Natural killer cell (primary cell): ENCODE measurements at regions not wholly inside any gene's neighbourhood (a gene's known extent, or its start where the extent isn't known, plus 50 kb on each side); places are given as distances from the start of the nearest gene placed in this dataset.

ENCODE experiments used
- ATAC-seq, 3 donors: fragments of 150-1000 bp in 2 of 3; fragments of 200-7000 bp in 1 of 3; cut with Tn5 transposase; 1 replicate in 1 of 3; 2 replicates in 2 of 3; pipeline ENCODE4 v1.10.0; 2021; ENCODE audit warnings: mild to moderate bottlenecking in 2 of 3, moderate library complexity in 2 of 3
- DNase-seq, 2 donors: peaks; one replicate each; pipeline versions ENCODE4 v3.0.0 to v3.0.0-alpha.2; 2013 to 2021; ENCODE audit warnings: mixed read lengths in 1 of 2
- H3K27ac ChIP-seq: one replicate; pipeline ENCODE4 v1.5.1; 2013; ENCODE audit warnings: mild to moderate bottlenecking, low read length
- H3K27me3 ChIP-seq: one replicate; pipeline ENCODE4 v1.6.1; 2013; ENCODE audit warnings: low read length; ENCODE audit not compliant: control insufficient read depth, insufficient read depth
- H3K36me3 ChIP-seq: one replicate; pipeline ENCODE4 v1.6.1; 2013; ENCODE audit warnings: low read length; ENCODE audit not compliant: control insufficient read depth, insufficient read depth
- H3K4me1 ChIP-seq: one replicate; pipeline ENCODE4 v1.6.1; 2013; ENCODE audit warnings: low read length; ENCODE audit not compliant: control insufficient read depth, insufficient read depth
- H3K4me3 ChIP-seq: one replicate; pipeline ENCODE4 v1.5.1; 2013; ENCODE audit warnings: low read length
- H3K9me3 ChIP-seq: one replicate; pipeline ENCODE4 v1.6.1; 2013; ENCODE audit warnings: low read length; ENCODE audit not compliant: control insufficient read depth, insufficient read depth
- H3K27ac Mint-ChIP-seq, 2 donors: one replicate each; pipeline ENCODE4 v1.8.0; 2022; ENCODE audit warnings: mild to moderate bottlenecking in 2 of 2, mixed read lengths in 2 of 2, moderate library complexity in 1 of 2
- H3K27me3 Mint-ChIP-seq, 2 donors: one replicate each; pipeline ENCODE4 v1.8.0; 2022; ENCODE audit warnings: low read depth in 2 of 2, mixed read lengths in 2 of 2
- H3K36me3 Mint-ChIP-seq: one replicate; pipeline ENCODE4 v1.8.0; 2022; ENCODE audit warnings: mixed read lengths
- H3K4me1 Mint-ChIP-seq, 2 donors: one replicate each; pipeline ENCODE4 v1.8.0; 2022; ENCODE audit warnings: mixed read lengths in 2 of 2
- H3K4me3 Mint-ChIP-seq: one replicate; pipeline ENCODE4 v1.8.0; 2022; ENCODE audit warnings: mild to moderate bottlenecking, moderate library complexity, mixed read lengths
- H3K9me3 Mint-ChIP-seq, 2 donors: one replicate each; pipeline ENCODE4 v1.8.0; 2022; ENCODE audit warnings: mixed read lengths in 2 of 2
- CTCF ChIP-seq: fragments of 200-600 bp; IDR thresholded peaks from one replicate; pipeline ENCODE4 v1.8.0; 2022; ENCODE audit warnings: antibody characterized with exemption
- WGBS: methylation state at CpG from one replicate; pipeline ENCODE4 v1.1.7; 2013; ENCODE audit warnings: missing lambda C conversion rate; ENCODE audit not compliant: insufficient coverage; 5-methylcytosine and 5-hydroxymethylcytosine counted together
- intact Hi-C: fragments of 100-400 bp; cut with micrococcal nuclease; formaldehyde crosslinking; loops from one replicate; pipeline ENCODE4 v1.14.2; 2022

GRCh38 chr2:12127638-12128037 lies 381.2 kb downstream of the LPIN1 start:
- Mint-ChIP-seq H3K27me3 (no peaks in the 10 kb centered on the region), H3K4me1 (peaks cover 0 to 14% of the 10 kb centered on the region in 2 donors), H3K9me3 (no peaks in the 10 kb centered on the region), H3K36me3 (no peaks in the 10 kb centered on the region), H3K4me3 (peak overlapping the region; percentile 38), H3K27ac (peak overlapping the region; percentile 14 to 68)
- DNase-seq (peak in 1 of 2 donors; percentile 55), ATAC-seq (peak; percentile 69 to 88 (median 85))
- H3K27me3 ChIP-seq: no peaks in the 10 kb centered on the region
- H3K36me3 ChIP-seq: no peaks in the 10 kb centered on the region
- 0% methylated on average over 2 of the region's 2 CpGs for WGBS
- H3K4me1 ChIP-seq: peaks cover 16% of the 10 kb centered on the region
- no peak overlapping the region for H3K4me3 ChIP-seq
- intact Hi-C loops: no loop called here
- TF ChIP-seq CTCF: no peak
- peak overlapping the region; percentile 66 for H3K27ac ChIP-seq
- H3K9me3 ChIP-seq: peaks cover 5% of the 10 kb centered on the region

DNA sequence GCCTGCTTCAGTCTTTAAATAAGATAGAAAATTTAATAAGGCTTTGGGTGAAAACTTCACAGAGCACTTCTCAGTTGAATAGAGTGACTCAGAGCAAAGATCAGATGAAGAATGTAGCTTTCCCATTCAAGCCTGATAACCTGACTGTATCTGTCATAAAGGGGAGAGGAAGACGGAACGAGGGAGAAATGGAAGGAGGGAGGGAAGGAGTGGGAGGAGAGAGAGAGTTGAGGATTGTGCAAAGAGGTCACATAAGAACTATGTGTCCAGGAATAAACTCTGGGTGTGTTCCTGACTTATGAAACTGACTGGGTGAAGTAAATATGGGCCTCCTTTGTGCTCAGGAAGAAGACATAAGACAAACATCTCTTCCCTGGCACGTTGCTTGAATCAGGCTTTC lies 385.5 kb downstream of the LPIN1 start:
- no peaks in the 10 kb centered on the region for H3K36me3 ChIP-seq
- H3K27ac ChIP-seq: no peak overlapping the region
- intact Hi-C loops: no loop called here
- Mint-ChIP-seq H3K9me3 (no peaks in the 10 kb centered on the region), H3K4me1 (peaks cover 0 to 6% of the 10 kb centered on the region in 2 donors), H3K27me3 (peaks cover 0 to 5% of the 10 kb centered on the region in 2 donors), H3K36me3 (no peaks in the 10 kb centered on the region), H3K27ac (no peak overlapping the region), H3K4me3 (no peak overlapping the region)
- ATAC-seq (no peak), DNase-seq (no peak)
- H3K27me3 ChIP-seq: no peaks in the 10 kb centered on the region
- no peak overlapping the region for H3K4me3 ChIP-seq
- no peak for TF ChIP-seq CTCF
- peaks cover 3% of the 10 kb centered on the region for H3K9me3 ChIP-seq
- WGBS: 91% methylated on average over 3 of the region's 3 CpGs
- peaks cover 12% of the 10 kb centered on the region for H3K4me1 ChIP-seq

- WGBS: 50% methylated on average over 1 of the region's 1 CpG
- Mint-ChIP-seq H3K27ac (no peak overlapping the region), H3K9me3 (no peaks in the 10 kb centered on the region), H3K36me3 (no peaks in the 10 kb centered on the region), H3K4me1 (peaks cover 7 to 11% of the 10 kb centered on the region in 2 donors), H3K4me3 (no peak overlapping the region), H3K27me3 (peaks cover 37 to 38% of the 10 kb centered on the region in 2 donors)
- Histone ChIP-seq H3K9me3 (no peaks in the 10 kb centered on the region), H3K4me1 (no peaks in the 10 kb centered on the region), H3K36me3 (no peaks in the 10 kb centered on the region), H3K27ac (no peak overlapping the region), H3K4me3 (no peak overlapping the region), H3K27me3 (no peaks in the 10 kb centered on the region)
- DNase-seq (no peak), ATAC-seq (no peak)
- TF ChIP-seq CTCF: no peak
- intact Hi-C loops: no loop called here
Observed at GRCh38 chr2:12141618-12142258, 395.3 kb downstream of the LPIN1 start.

GRCh38 chr2:12151716-12152115 lies 405.3 kb downstream of the LPIN1 start:
- Histone ChIP-seq H3K27ac (no peak overlapping the region), H3K36me3 (no peaks in the 10 kb centered on the region), H3K9me3 (no peaks in the 10 kb centered on the region), H3K4me1 (no peaks in the 10 kb centered on the region), H3K27me3 (no peaks in the 10 kb centered on the region), H3K4me3 (no peak overlapping the region)
- Mint-ChIP-seq H3K36me3 (no peaks in the 10 kb centered on the region), H3K27ac (no peak overlapping the region), H3K9me3 (no peaks in the 10 kb centered on the region), H3K27me3 (peaks cover 0 to 16% of the 10 kb centered on the region in 2 donors), H3K4me3 (no peak overlapping the region), H3K4me1 (peaks cover 0 to 6% of the 10 kb centered on the region in 2 donors)
- intact Hi-C loops: no loop called here
- no peak for ATAC-seq
- DNase-seq: no peak
- WGBS: 100% methylated on average over 3 of the region's 6 CpGs
- TF ChIP-seq CTCF: no peak
